Fibroblast of lung (primary cell): ENCODE measurements at regions not wholly inside any gene's neighbourhood (a gene's known extent, or its start where the extent isn't known, plus 50 kb on each side); places are given as distances from the start of the nearest gene placed in this dataset.
"Not testable (repeated sequence)": the region's sequence is repeated elsewhere in the genome, so short reads cannot be mapped to it uniquely, and the experiment has no call there.

ENCODE experiments used
- CTCF ChIP-seq, 2 donors: IDR thresholded peaks in 1 of 2; conservative IDR thresholded peaks in 1 of 2; 1 replicate in 1 of 2; 2 replicates in 1 of 2; pipeline ENCODE4 v1.5.1; 2011 to 2012; ENCODE audit warnings: low read length in 2 of 2, control low read depth in 1 of 2, inconsistent platforms in 1 of 2, low read depth in 1 of 2, mild to moderate bottlenecking in 1 of 2
- EZH2 ChIP-seq: IDR thresholded peaks from 2 replicates; pipeline ENCODE4 v1.5.1; 2012; ENCODE audit warnings: low read length, control low read depth, mild to moderate bottlenecking; ENCODE audit errors: missing control alignments

GRCh38 chr5:9807366-9807765 lies 177.2 kb upstream of the TAS2R1 start:
- TF ChIP-seq CTCF (conservative IDR thresholded peaks at IDR 0.05 in 1 of 2, IDR thresholded peaks at IDR 0.05 in 1 of 2; ENCODE audit: low read depth in 1 of 2, low read length in 2 of 2); EZH2: not testable (repeated sequence)
